Pancreas (tissue), 10 donors: ENCODE measurements at regions not wholly inside any gene's neighbourhood (a gene's known extent, or its start where the extent isn't known, plus 50 kb on each side); places are given as distances from the start of the nearest gene placed in this dataset.

Experiments used
- ATAC-seq, 4 donors: fragments of 200-7000 bp; cut with Tn5 transposase; one replicate each; pipeline versions ENCODE4 v1.8.0 to v1.9.1; 2020; ENCODE audit warnings: mild to moderate bottlenecking in 4 of 4, moderate library complexity in 4 of 4
- DNase-seq, 6 donors: peaks; one replicate each; pipeline ENCODE4 v3.0.0-alpha.2; 2020
- FAIRE-seq: peaks from 2 replicates; lab custom pipeline; 2012; peaks lifted over from hg19 to GRCh38; lab: Jason Lieb, UNC
- H3K27ac ChIP-seq, 4 donors: fragments of 200-600 bp; sonication (generic); 1 replicate in 3 of 4; 2 replicates in 1 of 4; pipeline versions ENCODE4 v1.5.0 to v1.8.0; 2020
- H3K27me3 ChIP-seq, 4 donors: fragments of 200-600 bp; one replicate each; pipeline ENCODE4 v1.8.0; 2021
- H3K36me3 ChIP-seq, 3 donors: fragments of 200-600 bp; sonication (generic) in 1 of 3; one replicate each; pipeline versions ENCODE4 v1.5.0 to v1.8.0; 2020 to 2021
- H3K4me1 ChIP-seq, 3 donors: fragments of 200-600 bp; one replicate each; pipeline ENCODE4 v1.8.0; 2021
- H3K4me3 ChIP-seq, 4 donors: fragments of 200-600 bp; sonication (generic) in 2 of 4; one replicate each; pipeline versions ENCODE4 v1.5.0 to v1.8.0; 2020 to 2021
- H3K9me3 ChIP-seq, 4 donors: fragments of 200-600 bp; one replicate each; pipeline ENCODE4 v1.8.0; 2021
- CTCF ChIP-seq, 4 donors: fragments of 200-600 bp; sonication (generic) in 3 of 4; IDR thresholded peaks; one replicate each; pipeline versions ENCODE4 v1.5.0 to v1.8.0; 2021; ENCODE audit warnings: antibody characterized with exemption in 4 of 4
- WGBS, 2 donors: extraction: QIAGEN DNeasy Blood & Tissue Kit; methylation state at CpG; one replicate each; pipeline ENCODE4 v1.1.7; 2013; 5-methylcytosine and 5-hydroxymethylcytosine counted together
- intact Hi-C, 3 donors: fragments of 100-400 bp; cut with DNase I; formaldehyde crosslinking; loops; one replicate each; pipeline versions ENCODE4 v1.11.1 to v1.14.2; 2022
- donor health status: healthy with polysubstance abuse.
- donor health status: DM: no; HTN: no; CAD: no; lungs with moderate emphysema.
- donor health status: DM: no; HTN: no; CAD: no.
- donor health status: control.
- donor health status: control.
- donor health status: Bipolar disorder and iron deficiency.
- donor health status: DM: yes; HTN: yes; CAD: no.
- donor health status: DM: no; HTN: no; CAD: no.
- donor health status: DM: no; HTN: no; CAD: no.
- donor health status: DM: yes; HTN: yes; CAD: no.

GRCh38 chr10:110378006-110378405, 73.3 kb upstream of the SMNDC1 start:
- H3K36me3 ChIP-seq, result no peaks in the 10 kb centered on the region
- no peak overlapping the region for H3K27ac ChIP-seq
- no peak for FAIRE-seq
- no peaks in the 10 kb centered on the region for H3K27me3 ChIP-seq
- intact Hi-C loops, result no loop called here
- no peak for DNase-seq
- H3K9me3 ChIP-seq, result no peaks in the 10 kb centered on the region
- no peaks in the 10 kb centered on the region for H3K4me1 ChIP-seq
- TF ChIP-seq CTCF (IDR thresholded peaks at IDR 0.05), result no peak
- no peak overlapping the region for H3K4me3 ChIP-seq
- ATAC-seq, result no peak
- WGBS, 2 donors, result 68 to 75% methylated on average over 4 of the region's 4 CpGs

DNA sequence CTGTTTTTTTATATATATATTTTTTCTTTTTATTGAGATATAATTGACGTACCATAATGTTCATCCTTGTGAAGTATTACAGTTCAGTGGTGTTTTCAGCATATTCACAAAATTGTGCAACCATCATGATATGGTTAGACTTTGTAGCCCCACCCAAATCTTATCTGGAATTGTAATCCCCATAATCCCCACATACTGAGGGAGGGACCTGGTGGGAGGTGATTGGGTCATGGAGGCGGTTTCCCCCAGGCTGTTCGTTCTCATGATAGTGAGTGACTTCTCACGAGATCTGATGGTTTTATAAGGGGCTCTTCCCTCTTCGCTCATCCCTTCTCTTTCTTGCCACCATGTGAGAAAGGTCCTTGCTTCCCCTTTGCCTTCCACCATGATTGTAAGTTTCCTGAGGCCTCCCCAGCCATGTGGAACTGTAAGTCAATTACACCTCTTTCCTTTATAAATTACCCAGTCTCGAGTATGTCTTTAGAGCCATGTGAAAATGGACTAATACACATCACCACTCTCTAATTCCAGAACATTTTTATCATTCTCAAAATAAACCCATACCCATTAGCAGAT, 73.9 kb upstream of the SMNDC1 start:
- no peaks in the 10 kb centered on the region for H3K27me3 ChIP-seq
- no peaks in the 10 kb centered on the region for H3K9me3 ChIP-seq
- TF ChIP-seq CTCF (IDR thresholded peaks at IDR 0.05), result no peak
- no peak overlapping the region for H3K4me3 ChIP-seq
- intact Hi-C loops, result no loop called here
- WGBS, 2 donors, result 93 to 95% methylated on average over 6 of the region's 6 CpGs
- no peak overlapping the region for H3K27ac ChIP-seq
- no peak for DNase-seq
- no peak for FAIRE-seq
- no peak for ATAC-seq
- H3K4me1 ChIP-seq, result no peaks in the 10 kb centered on the region
- H3K36me3 ChIP-seq, result no peaks in the 10 kb centered on the region

DNA sequence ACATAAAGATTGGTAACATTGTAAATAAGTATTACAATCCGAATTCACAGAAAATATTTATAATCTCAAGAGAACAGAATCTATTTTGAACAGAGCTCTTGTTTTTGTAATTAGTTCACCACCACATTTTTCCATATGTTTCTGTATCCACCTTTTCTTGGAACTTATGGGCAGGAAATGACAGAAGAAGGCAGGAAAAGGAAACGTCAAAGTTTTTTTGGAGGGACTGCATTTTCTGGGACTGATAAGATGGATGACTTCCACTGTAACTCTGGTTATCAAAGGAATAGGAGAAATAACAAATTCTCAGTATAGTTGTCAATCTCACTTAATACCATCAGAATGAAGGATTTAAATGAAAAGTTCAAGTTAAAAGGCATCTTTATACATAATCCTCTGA, 75.1 kb upstream of the SMNDC1 start:
- FAIRE-seq, result no peak
- Histone ChIP-seq H3K4me1 (no peaks in the 10 kb centered on the region), H3K36me3 (no peaks in the 10 kb centered on the region), H3K9me3 (no peaks in the 10 kb centered on the region), H3K27ac (no peak overlapping the region), H3K27me3 (no peaks in the 10 kb centered on the region), H3K4me3 (no peak overlapping the region)
- no peak for DNase-seq
- WGBS, 2 donors, result 47 to 63% methylated on average over 2 of the region's 2 CpGs
- ATAC-seq, result no peak
- no peak for TF ChIP-seq CTCF (IDR thresholded peaks at IDR 0.05)
- intact Hi-C loops, result no loop called here

GRCh38 chr10:110380293-110380692, 75.6 kb upstream of the SMNDC1 start:
- H3K4me1 ChIP-seq, result no peaks in the 10 kb centered on the region
- no peaks in the 10 kb centered on the region for H3K9me3 ChIP-seq
- H3K36me3 ChIP-seq, result no peaks in the 10 kb centered on the region
- intact Hi-C loops, result no loop called here
- TF ChIP-seq CTCF (IDR thresholded peaks at IDR 0.05), result no peak
- no peak for FAIRE-seq
- no peak overlapping the region for H3K27ac ChIP-seq
- H3K27me3 ChIP-seq, result no peaks in the 10 kb centered on the region
- DNase-seq, result no peak
- H3K4me3 ChIP-seq, result no peak overlapping the region
- no peak for ATAC-seq

DNA sequence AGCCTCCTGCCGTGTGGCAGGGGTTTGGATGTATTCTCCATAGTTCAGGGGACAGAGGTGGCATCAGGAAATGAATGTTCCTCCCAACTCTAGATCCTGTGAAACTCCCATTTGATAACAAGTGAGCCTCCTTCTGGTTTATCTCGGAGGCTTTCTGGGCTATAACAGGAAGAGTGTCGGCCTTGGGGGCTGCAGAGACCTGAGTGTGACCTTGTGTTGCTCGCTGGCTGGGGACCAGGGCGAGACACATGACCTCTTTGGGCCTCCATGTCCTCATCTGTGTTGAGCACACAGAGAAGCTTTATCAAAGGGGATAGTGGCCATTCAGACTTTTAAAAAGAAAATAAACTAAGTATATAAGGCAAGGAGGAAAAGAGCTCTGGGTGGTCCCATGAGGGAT, 78.0 kb upstream of the SMNDC1 start:
- intact Hi-C loops, result no loop called here
- Histone ChIP-seq H3K27ac (no peak overlapping the region), H3K36me3 (no peaks in the 10 kb centered on the region), H3K4me1 (no peaks in the 10 kb centered on the region), H3K27me3 (no peaks in the 10 kb centered on the region), H3K9me3 (no peaks in the 10 kb centered on the region), H3K4me3 (no peak overlapping the region)
- FAIRE-seq, result no peak
- no peak for DNase-seq
- no peak for TF ChIP-seq CTCF (IDR thresholded peaks at IDR 0.05)
- ATAC-seq, result no peak
- 84 to 88% methylated on average over 5 of the region's 5 CpGs for WGBS, 2 donors
